HG03095 (cell line): ENCODE measurements at regions not wholly inside any gene's neighbourhood (a gene's known extent, or its start where the extent isn't known, plus 50 kb on each side); places are given as distances from the start of the nearest gene placed in this dataset.
A peak's percentile ranks its signal among the peaks of the same experiment; 100 is the strongest.
"Not testable (repeated sequence)": the region's sequence is repeated elsewhere in the genome, so short reads cannot be mapped to it uniquely, and the experiment has no call there.

Source experiments
- ATAC-seq: cut with Tn5 transposase; IDR thresholded peaks from one replicate; pipeline ENCODE4 v1.9.1; 2021; ENCODE audit warnings: moderate library complexity; ENCODE audit not compliant: unreplicated experiment

GRCh38 chr3:147471741-147472140 is 62.6 kb downstream of the ZIC1 start:
- ATAC-seq = no peak

- ATAC-seq = no peak
Measured at GRCh38 chr3:147472846-147473245, 63.7 kb downstream of the ZIC1 start.

- no peak for ATAC-seq
Measured at GRCh38 chr3:147483145-147483544, 74.0 kb downstream of the ZIC1 start.

- no peak for ATAC-seq
Measured at GRCh38 chr3:147483578-147483977, 74.4 kb downstream of the ZIC1 start.

GRCh38 chr3:147493065-147493464 is 83.9 kb downstream of the ZIC1 start:
- no peak for ATAC-seq

- no peak for ATAC-seq
Measured at GRCh38 chr3:147493666-147494065, 84.5 kb downstream of the ZIC1 start.

GRCh38 chr3:147497286-147497685 is 88.1 kb downstream of the ZIC1 start:
- ATAC-seq = no peak

GRCh38 chr3:147507638-147508286 is 98.6 kb downstream of the ZIC1 start:
- ATAC-seq = no peak

- no peak for ATAC-seq
Measured at GRCh38 chr3:147509448-147509847, 100.3 kb downstream of the ZIC1 start.

GRCh38 chr3:147513785-147514184 is 104.6 kb downstream of the ZIC1 start:
- no peak for ATAC-seq

GRCh38 chr3:147514366-147515160 is 105.4 kb downstream of the ZIC1 start:
- no peak for ATAC-seq

- ATAC-seq = peak; percentile 54
Measured at GRCh38 chr3:147518465-147518864, 109.3 kb downstream of the ZIC1 start.

- no peak for ATAC-seq
Measured at GRCh38 chr3:147521646-147522045, 112.5 kb downstream of the ZIC1 start.

- ATAC-seq = not testable (repeated sequence)
Measured at GRCh38 chr3:147522780-147523179, 113.6 kb downstream of the ZIC1 start.

- ATAC-seq = no peak
Measured at GRCh38 chr3:147529551-147529950, 120.4 kb downstream of the ZIC1 start.

- ATAC-seq = peak; percentile 91
Measured at GRCh38 chr3:147538034-147538433, 128.9 kb downstream of the ZIC1 start.

GRCh38 chr3:147540921-147541320 is 131.8 kb downstream of the ZIC1 start:
- ATAC-seq = no peak

GRCh38 chr3:147544290-147544689 is 135.1 kb downstream of the ZIC1 start:
- ATAC-seq = no peak

- no peak for ATAC-seq
Measured at GRCh38 chr3:147551491-147551890, 142.3 kb downstream of the ZIC1 start.

GRCh38 chr3:147554332-147554731 is 145.2 kb downstream of the ZIC1 start:
- ATAC-seq = no peak

- ATAC-seq = no peak
Measured at GRCh38 chr3:147572970-147573340, 163.8 kb downstream of the ZIC1 start.

- ATAC-seq = no peak
Measured at GRCh38 chr3:147574621-147575020, 165.5 kb downstream of the ZIC1 start.

- ATAC-seq = no peak
Measured at GRCh38 chr3:147575391-147575790, 166.2 kb downstream of the ZIC1 start.
